Type B pancreatic cell (in vitro differentiated cells): ENCODE measurements at regions not wholly inside any gene's neighbourhood (a gene's known extent, or its start where the extent isn't known, plus 50 kb on each side); places are given as distances from the start of the nearest gene placed in this dataset.

Experiments
- DNase-seq: peaks from one replicate; pipeline ENCODE4 v3.0.0; 2021; ENCODE audit warnings: mixed read lengths; ENCODE audit not compliant: unreplicated experiment; ENCODE audit errors: extremely low spot score
- H3K27ac Mint-ChIP-seq: 2 replicates; pipeline ENCODE4 v1.8.0; 2021; ENCODE audit warnings: mild to moderate bottlenecking, mixed read lengths
- H3K27me3 Mint-ChIP-seq: 2 replicates; pipeline ENCODE4 v1.8.0; 2021; ENCODE audit warnings: mixed read lengths
- H3K36me3 Mint-ChIP-seq: 2 replicates; pipeline ENCODE4 v1.8.0; 2021; ENCODE audit warnings: mixed read lengths
- H3K4me1 Mint-ChIP-seq: one replicate; pipeline ENCODE4 v1.8.0; 2021; ENCODE audit warnings: mixed read lengths; ENCODE audit not compliant: unreplicated experiment
- H3K4me3 Mint-ChIP-seq: 2 replicates; pipeline ENCODE4 v1.8.0; 2021; ENCODE audit warnings: mild to moderate bottlenecking, mixed read lengths
- H3K9me3 Mint-ChIP-seq: 2 replicates; pipeline ENCODE4 v1.8.0; 2021; ENCODE audit warnings: mixed read lengths
- CTCF ChIP-seq: fragments of 200-600 bp; sonication (generic); conservative IDR thresholded peaks from 2 replicates; pipeline ENCODE4 v1.5.0; 2021; ENCODE audit warnings: antibody characterized with exemption, mild to moderate bottlenecking

GRCh38 chr1:244196571-244197285 lies 145.6 kb downstream of the ZBTB18 start:
- Mint-ChIP-seq H3K27me3 (no peaks in the 10 kb centered on the region), H3K4me3 (no peak overlapping the region), H3K9me3 (no peaks in the 10 kb centered on the region), H3K4me1 (peaks cover 4% of the 10 kb centered on the region), H3K27ac (no peak overlapping the region), H3K36me3 (no peaks in the 10 kb centered on the region)
- TF ChIP-seq CTCF, result no peak
- no peak for DNase-seq

- Mint-ChIP-seq H3K4me3 (no peak overlapping the region), H3K4me1 (peaks cover 4% of the 10 kb centered on the region), H3K36me3 (no peaks in the 10 kb centered on the region), H3K27me3 (no peaks in the 10 kb centered on the region), H3K9me3 (no peaks in the 10 kb centered on the region), H3K27ac (peak overlapping the region; percentile 30)
- no peak for TF ChIP-seq CTCF
- no peak for DNase-seq
Observed at GRCh38 chr1:244197851-244198375, 146.8 kb downstream of the ZBTB18 start.

- Mint-ChIP-seq H3K4me1 (peaks cover 4% of the 10 kb centered on the region), H3K36me3 (no peaks in the 10 kb centered on the region), H3K9me3 (no peaks in the 10 kb centered on the region), H3K4me3 (no peak overlapping the region), H3K27me3 (no peaks in the 10 kb centered on the region), H3K27ac (no peak overlapping the region)
- no peak for TF ChIP-seq CTCF
- no peak for DNase-seq
Observed at GRCh38 chr1:244199902-244200301, 148.8 kb downstream of the ZBTB18 start.

- Mint-ChIP-seq H3K27me3 (no peaks in the 10 kb centered on the region), H3K36me3 (no peaks in the 10 kb centered on the region), H3K27ac (no peak overlapping the region), H3K4me1 (peaks cover 4% of the 10 kb centered on the region), H3K9me3 (no peaks in the 10 kb centered on the region), H3K4me3 (no peak overlapping the region)
- no peak for DNase-seq
- no peak for TF ChIP-seq CTCF
Observed at GRCh38 chr1:244200596-244200995, 149.5 kb downstream of the ZBTB18 start.

GRCh38 chr1:244201750-244202149 lies 150.7 kb downstream of the ZBTB18 start:
- H3K27me3 Mint-ChIP-seq, result no peaks in the 10 kb centered on the region
- no peaks in the 10 kb centered on the region for H3K36me3 Mint-ChIP-seq
- no peak overlapping the region for H3K4me3 Mint-ChIP-seq
- DNase-seq, result no peak
- H3K27ac Mint-ChIP-seq, result no peak overlapping the region
- no peaks in the 10 kb centered on the region for H3K9me3 Mint-ChIP-seq
- peaks cover 4% of the 10 kb centered on the region for H3K4me1 Mint-ChIP-seq
- TF ChIP-seq CTCF, result no peak
